ENCODE measurements at regions not wholly inside any gene's neighbourhood (a gene's known extent, or its start where the extent isn't known, plus 50 kb on each side); places are given as distances from the start of the nearest gene placed in this dataset.

DNA sequence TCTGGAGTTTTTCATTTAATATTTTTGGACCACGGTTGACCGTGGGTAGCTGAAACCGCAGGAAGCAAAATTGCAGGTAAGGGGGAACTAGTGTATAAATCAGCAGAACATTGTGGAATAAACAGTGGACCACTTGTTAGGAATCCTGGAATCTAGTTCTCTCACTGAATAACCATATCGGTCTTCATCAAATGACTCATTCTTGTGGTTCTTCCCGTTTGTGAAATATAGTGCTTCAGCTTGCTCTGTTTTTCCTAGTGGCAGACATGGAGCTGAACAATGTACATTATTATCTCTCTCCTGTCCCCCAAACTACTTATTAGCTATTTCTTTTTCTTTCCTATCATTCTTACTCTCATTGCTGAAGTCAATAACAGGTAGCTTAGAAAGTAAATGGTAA, 61.9 kb downstream of the HSPA13 start:
- intact Hi-C loops (cut with DNase I; ENCODE audit: low total_unique reads) = no loop called here
- Histone ChIP-seq H3K4me3 (no peak overlapping the region), H3K27me3 (no peaks in the 10 kb centered on the region), H3K9me3 (no peaks in the 10 kb centered on the region), H3K36me3 (no peaks in the 10 kb centered on the region), H3K27ac (no peak overlapping the region), H3K4me1 (no peaks in the 10 kb centered on the region)
- DNase-seq = no peak
- TF ChIP-seq, protein P1, sequence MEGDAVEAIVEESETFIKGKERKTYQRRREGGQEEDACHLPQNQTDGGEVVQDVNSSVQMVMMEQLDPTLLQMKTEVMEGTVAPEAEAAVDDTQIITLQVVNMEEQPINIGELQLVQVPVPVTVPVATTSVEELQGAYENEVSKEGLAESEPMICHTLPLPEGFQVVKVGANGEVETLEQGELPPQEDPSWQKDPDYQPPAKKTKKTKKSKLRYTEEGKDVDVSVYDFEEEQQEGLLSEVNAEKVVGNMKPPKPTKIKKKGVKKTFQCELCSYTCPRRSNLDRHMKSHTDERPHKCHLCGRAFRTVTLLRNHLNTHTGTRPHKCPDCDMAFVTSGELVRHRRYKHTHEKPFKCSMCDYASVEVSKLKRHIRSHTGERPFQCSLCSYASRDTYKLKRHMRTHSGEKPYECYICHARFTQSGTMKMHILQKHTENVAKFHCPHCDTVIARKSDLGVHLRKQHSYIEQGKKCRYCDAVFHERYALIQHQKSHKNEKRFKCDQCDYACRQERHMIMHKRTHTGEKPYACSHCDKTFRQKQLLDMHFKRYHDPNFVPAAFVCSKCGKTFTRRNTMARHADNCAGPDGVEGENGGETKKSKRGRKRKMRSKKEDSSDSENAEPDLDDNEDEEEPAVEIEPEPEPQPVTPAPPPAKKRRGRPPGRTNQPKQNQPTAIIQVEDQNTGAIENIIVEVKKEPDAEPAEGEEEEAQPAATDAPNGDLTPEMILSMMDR (IDR thresholded peaks at IDR 0.05) = no peak

DNA sequence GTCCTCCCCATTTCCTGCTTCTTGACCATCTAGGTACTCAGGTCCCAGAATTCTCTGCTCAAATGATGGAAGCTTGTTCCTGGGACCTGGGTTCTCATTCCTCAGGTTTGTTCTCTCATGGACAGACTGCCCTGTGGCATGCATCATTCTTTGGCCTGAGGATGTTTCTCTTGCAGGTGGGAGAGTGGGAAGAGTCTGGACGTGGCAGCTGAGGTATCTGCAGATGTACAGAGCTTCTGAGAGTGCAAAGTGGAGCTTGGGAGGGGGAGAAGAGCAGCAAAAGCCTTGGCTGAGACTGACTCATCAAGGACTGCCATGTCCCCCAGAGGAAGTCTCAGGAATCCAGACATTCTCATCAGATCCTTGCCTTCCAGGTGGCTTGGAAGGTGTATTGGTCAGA, 63.1 kb downstream of the HSPA13 start:
- TF ChIP-seq, protein P1 (IDR thresholded peaks at IDR 0.05) = no peak
- no peaks in the 10 kb centered on the region for H3K4me1 ChIP-seq
- no peak overlapping the region for H3K27ac ChIP-seq
- no peak for DNase-seq
- no peaks in the 10 kb centered on the region for H3K27me3 ChIP-seq
- no peaks in the 10 kb centered on the region for H3K36me3 ChIP-seq
- no peaks in the 10 kb centered on the region for H3K9me3 ChIP-seq
- H3K4me3 ChIP-seq = no peak overlapping the region
- intact Hi-C loops (cut with DNase I; ENCODE audit: low total_unique reads) = no loop called here

DNA sequence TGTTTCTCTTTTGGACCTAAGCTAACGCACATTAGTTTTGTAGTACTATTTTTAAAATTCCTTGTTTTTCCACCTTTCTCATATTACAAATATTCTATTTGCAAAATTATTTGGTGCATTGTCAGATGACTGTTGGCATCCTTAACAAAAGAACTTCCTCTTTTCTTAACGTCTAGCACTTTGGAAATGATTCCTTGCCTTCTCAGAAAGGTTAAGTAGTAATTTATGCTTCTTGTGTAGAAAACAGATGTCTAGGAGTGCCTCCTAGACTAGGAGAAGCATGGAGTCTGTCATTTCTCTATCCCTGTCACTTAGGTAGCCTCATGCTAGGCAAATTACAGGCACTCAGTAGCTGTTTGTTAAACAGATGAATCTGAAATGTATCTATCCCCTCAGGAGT, 64.4 kb downstream of the HSPA13 start:
- TF ChIP-seq, protein P1 (IDR thresholded peaks at IDR 0.05) = no peak
- H3K4me3 ChIP-seq = no peak overlapping the region
- no peaks in the 10 kb centered on the region for H3K36me3 ChIP-seq

DNA sequence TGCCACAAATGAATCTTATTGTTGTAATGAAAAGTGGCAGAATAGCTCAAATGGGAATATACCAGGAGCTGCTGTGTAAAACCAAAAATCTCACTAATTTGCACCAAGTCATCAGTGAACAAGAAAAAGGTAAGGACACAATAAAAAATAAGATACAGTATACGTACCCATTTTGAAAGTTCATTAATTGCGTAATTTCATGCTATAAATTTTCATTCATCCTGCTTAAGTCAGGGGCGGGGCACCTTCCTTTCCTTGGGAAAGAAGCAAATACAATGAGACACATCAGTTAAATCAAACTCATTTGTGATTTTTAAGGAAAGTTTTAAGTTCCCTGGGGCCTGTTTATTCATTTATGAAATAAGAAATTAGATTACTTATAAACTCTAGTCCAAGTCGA, 65.4 kb downstream of the HSPA13 start:
- H3K4me3 ChIP-seq = no peak overlapping the region
- H3K4me1 ChIP-seq = no peaks in the 10 kb centered on the region
- TF ChIP-seq, protein P1 (IDR thresholded peaks at IDR 0.05) = no peak
- no peaks in the 10 kb centered on the region for H3K27me3 ChIP-seq
- intact Hi-C loops (cut with DNase I; ENCODE audit: low total_unique reads) = no loop called here
- DNase-seq = no peak
- H3K9me3 ChIP-seq = no peaks in the 10 kb centered on the region
- no peaks in the 10 kb centered on the region for H3K36me3 ChIP-seq
- no peak overlapping the region for H3K27ac ChIP-seq

More for the DNA sequence above, 64.4 kb downstream of the HSPA13 start:
- no peak for DNase-seq
- no peaks in the 10 kb centered on the region for H3K4me1 ChIP-seq
- H3K27me3 ChIP-seq = no peaks in the 10 kb centered on the region
- no peak overlapping the region for H3K27ac ChIP-seq
- no peaks in the 10 kb centered on the region for H3K9me3 ChIP-seq
- intact Hi-C loops (cut with DNase I; ENCODE audit: low total_unique reads) = no loop called here

DNA sequence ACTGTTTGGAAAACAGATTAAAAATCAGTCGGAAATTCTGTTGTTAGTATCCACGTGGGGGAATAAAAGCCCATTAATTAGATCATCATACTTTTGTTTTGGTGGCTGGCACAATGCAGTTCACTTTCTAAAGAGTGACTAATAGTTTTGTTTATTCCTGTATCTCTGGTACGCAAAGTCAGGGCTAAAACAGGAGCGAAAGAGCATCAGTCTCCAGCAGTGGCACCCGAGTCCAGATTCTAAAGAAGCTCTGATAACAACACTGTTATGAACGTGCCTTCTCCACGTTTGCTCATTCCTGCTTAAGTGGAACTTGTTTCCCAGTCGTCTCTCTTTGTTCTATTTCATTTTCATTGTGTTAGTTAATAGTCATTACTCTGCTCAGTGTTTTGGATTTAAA, 69.6 kb downstream of the HSPA13 start:
- Histone ChIP-seq H3K27me3 (no peaks in the 10 kb centered on the region), H3K27ac (no peak overlapping the region), H3K4me1 (no peaks in the 10 kb centered on the region), H3K4me3 (no peak overlapping the region), H3K36me3 (no peaks in the 10 kb centered on the region), H3K9me3 (no peaks in the 10 kb centered on the region)
- no peak for DNase-seq
- intact Hi-C loops (cut with DNase I; ENCODE audit: low total_unique reads) = no loop called here
- TF ChIP-seq, protein P1 (IDR thresholded peaks at IDR 0.05) = no peak

DNA sequence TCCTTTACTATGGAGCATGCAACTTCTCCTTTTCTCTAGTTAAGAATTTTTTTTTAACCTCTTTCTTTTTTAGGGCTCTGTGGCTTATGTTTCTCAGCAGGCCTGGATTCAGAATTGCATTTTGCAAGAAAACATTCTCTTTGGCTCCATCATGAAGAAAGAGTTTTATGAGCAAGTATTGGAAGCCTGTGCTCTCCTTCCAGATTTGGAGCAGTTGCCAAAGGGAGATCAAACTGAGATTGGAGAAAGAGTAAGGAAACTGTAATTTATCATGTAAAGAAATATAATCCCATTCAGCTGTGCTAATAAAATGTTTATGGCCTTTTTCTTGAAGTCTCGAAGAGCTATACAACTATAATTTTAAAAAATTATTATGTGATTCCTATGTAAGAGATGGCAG, 70.1 kb downstream of the HSPA13 start:
- Histone ChIP-seq H3K27ac (no peak overlapping the region), H3K4me1 (no peaks in the 10 kb centered on the region), H3K9me3 (no peaks in the 10 kb centered on the region), H3K27me3 (no peaks in the 10 kb centered on the region), H3K4me3 (no peak overlapping the region), H3K36me3 (no peaks in the 10 kb centered on the region)
- DNase-seq = no peak
- TF ChIP-seq, protein P1 (IDR thresholded peaks at IDR 0.05) = no peak
- intact Hi-C loops (cut with DNase I; ENCODE audit: low total_unique reads) = no loop called here
